HepG2 (cell line): ENCODE measurements at regions not wholly inside any gene's neighbourhood (a gene's known extent, or its start where the extent isn't known, plus 50 kb on each side); places are given as distances from the start of the nearest gene placed in this dataset.

ENCODE experiments used
- CCAR2 ChIP-seq: fragments of 200-400 bp; formaldehyde crosslinking; optimal IDR thresholded peaks from 2 replicates; pipeline ENCODE3; 2018; ENCODE audit warnings: low read depth, mild to moderate bottlenecking, low read length, moderate library complexity
- CREB1 ChIP-seq, 2 experiments: fragments of 450-650 bp in 1 of 2; IDR thresholded peaks; 2 replicates each; pipeline ENCODE4 v1.6.1; 2016 to 2017; ENCODE audit warnings: control low read depth in 1 of 2, mild to moderate bottlenecking in 1 of 2, missing compliant biosample characterization in 1 of 2, missing genetic modification characterization in 1 of 2
- DRAP1 ChIP-seq: IDR thresholded peaks from 2 replicates; pipeline ENCODE4 v1.6.1; 2016; ENCODE audit warnings: missing genetic modification reagents, missing compliant biosample characterization
- GMEB2 ChIP-seq: IDR thresholded peaks from 2 replicates; pipeline ENCODE4 v1.6.1; 2016; ENCODE audit warnings: missing biosample characterization, missing genetic modification reagents, low read depth
- HMGXB3 ChIP-seq: sonication (generic); formaldehyde crosslinking; IDR thresholded peaks from 2 replicates; pipeline ENCODE4 v1.4.0; 2020; ENCODE audit warnings: missing genetic modification reagents, borderline replicate concordance
- MTERF4 ChIP-seq: sonication (generic); formaldehyde crosslinking; IDR thresholded peaks from 2 replicates; pipeline ENCODE4 v1.8.0; 2023; ENCODE audit warnings: mild to moderate bottlenecking, missing genetic modification reagents
- NAIF1 ChIP-seq: sonication (generic); formaldehyde crosslinking; IDR thresholded peaks from 2 replicates; pipeline ENCODE4 v1.5.0; 2020; ENCODE audit warnings: mild to moderate bottlenecking, missing genetic modification reagents, borderline replicate concordance
- PREB ChIP-seq: sonication (generic); formaldehyde crosslinking; IDR thresholded peaks from 2 replicates; pipeline ENCODE4 v1.4.0; 2020; ENCODE audit warnings: missing genetic modification reagents
- ZBTB33 ChIP-seq: sonication (generic); formaldehyde crosslinking; IDR thresholded peaks from 2 replicates; pipeline ENCODE4 v1.4.0; 2020; ENCODE audit warnings: missing genetic modification reagents
- ZGPAT ChIP-seq: IDR thresholded peaks from 2 replicates; pipeline ENCODE4 v1.6.1; 2016; ENCODE audit warnings: mild to moderate bottlenecking
- ZNF234 ChIP-seq: sonication (generic); formaldehyde crosslinking; conservative IDR thresholded peaks from 2 replicates; pipeline ENCODE4 v1.5.1; 2020; ENCODE audit warnings: mild to moderate bottlenecking, missing genetic modification reagents
- ZNF362 ChIP-seq: sonication (generic); formaldehyde crosslinking; IDR thresholded peaks from 2 replicates; pipeline ENCODE4 v1.4.0; 2020; ENCODE audit warnings: missing genetic modification reagents, mild to moderate bottlenecking, borderline replicate concordance
- ZNF432 ChIP-seq: sonication (generic); formaldehyde crosslinking; IDR thresholded peaks from 2 replicates; pipeline ENCODE4 v1.5.0; 2020; ENCODE audit warnings: missing genetic modification reagents, mild to moderate bottlenecking, borderline replicate concordance
- ZNF484 ChIP-seq: sonication (generic); formaldehyde crosslinking; IDR thresholded peaks from 2 replicates; pipeline ENCODE4 v1.5.1; 2020; ENCODE audit warnings: mild to moderate bottlenecking, low read depth, missing genetic modification reagents, borderline replicate concordance
- ZNF644 ChIP-seq: IDR thresholded peaks from 2 replicates; pipeline ENCODE4 v1.6.1; 2016; ENCODE audit warnings: low read depth

GRCh38 chr13:33723772-33724435, 94.0 kb upstream of the RFC3 start (continued):
- TF ChIP-seq PREB (no peak), MTERF4 (CRISPR knock-in tag) (no peak), ZNF432 (no peak), CCAR2 (no peak), GMEB2 (no peak), NAIF1 (no peak), CREB1 (IDR thresholded peaks at IDR 0.05) (no peak), CREB1 (CRISPR knock-in tag; IDR thresholded peaks at IDR 0.05) (no peak), ZGPAT (peak; percentile 43; the same call in 1 of the 2 replicates), ZNF484 (CRISPR knock-in tag) (no peak), ZNF644 (CRISPR knock-in tag) (no peak), ZBTB33 (no peak), ZNF362 (CRISPR knock-in tag) (no peak), HMGXB3 (CRISPR knock-in tag) (no peak), DRAP1 (CRISPR knock-in tag) (no peak), ZNF234 (CRISPR knock-in tag) (no peak)
